ENCODE measurements at regions not wholly inside any gene's neighbourhood (a gene's known extent, or its start where the extent isn't known, plus 50 kb on each side); places are given as distances from the start of the nearest gene placed in this dataset.

DNA sequence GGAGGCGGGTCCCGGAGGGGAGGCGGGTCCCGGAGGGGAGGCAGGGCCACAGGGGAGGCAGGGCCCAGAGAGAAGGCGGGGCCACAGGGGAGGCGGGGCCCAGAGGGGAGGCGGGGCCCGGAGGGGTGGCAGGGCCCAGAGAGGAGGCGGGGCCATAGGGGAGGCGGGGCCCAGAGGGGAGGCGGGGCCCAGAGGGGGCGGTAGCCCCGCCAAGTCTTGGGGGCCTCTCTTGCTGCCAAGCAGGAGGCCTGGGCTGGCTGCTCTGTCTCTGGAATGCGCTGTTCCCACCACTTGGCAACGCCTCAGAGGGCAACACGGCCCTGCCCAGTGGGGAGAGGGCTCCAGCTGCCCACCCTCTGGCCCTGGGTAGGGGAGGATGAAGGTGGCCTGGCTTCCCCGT lies 80.5 kb downstream of the YTHDF1 start:
- TF ChIP-seq, protein P1, sequence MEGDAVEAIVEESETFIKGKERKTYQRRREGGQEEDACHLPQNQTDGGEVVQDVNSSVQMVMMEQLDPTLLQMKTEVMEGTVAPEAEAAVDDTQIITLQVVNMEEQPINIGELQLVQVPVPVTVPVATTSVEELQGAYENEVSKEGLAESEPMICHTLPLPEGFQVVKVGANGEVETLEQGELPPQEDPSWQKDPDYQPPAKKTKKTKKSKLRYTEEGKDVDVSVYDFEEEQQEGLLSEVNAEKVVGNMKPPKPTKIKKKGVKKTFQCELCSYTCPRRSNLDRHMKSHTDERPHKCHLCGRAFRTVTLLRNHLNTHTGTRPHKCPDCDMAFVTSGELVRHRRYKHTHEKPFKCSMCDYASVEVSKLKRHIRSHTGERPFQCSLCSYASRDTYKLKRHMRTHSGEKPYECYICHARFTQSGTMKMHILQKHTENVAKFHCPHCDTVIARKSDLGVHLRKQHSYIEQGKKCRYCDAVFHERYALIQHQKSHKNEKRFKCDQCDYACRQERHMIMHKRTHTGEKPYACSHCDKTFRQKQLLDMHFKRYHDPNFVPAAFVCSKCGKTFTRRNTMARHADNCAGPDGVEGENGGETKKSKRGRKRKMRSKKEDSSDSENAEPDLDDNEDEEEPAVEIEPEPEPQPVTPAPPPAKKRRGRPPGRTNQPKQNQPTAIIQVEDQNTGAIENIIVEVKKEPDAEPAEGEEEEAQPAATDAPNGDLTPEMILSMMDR (IDR thresholded peaks at IDR 0.05), result no peak
- TF ChIP-seq POLR2A (IDR thresholded peaks at IDR 0.05), result no peak
- no peak for TF ChIP-seq POLR2AphosphoS5 (IDR thresholded peaks at IDR 0.05)
